Mesendoderm (in vitro differentiated cells): ENCODE measurements at regions not wholly inside any gene's neighbourhood (a gene's known extent, or its start where the extent isn't known, plus 50 kb on each side); places are given as distances from the start of the nearest gene placed in this dataset.

Experiments used
- DNase-seq: peaks from one replicate; pipeline ENCODE4 v3.0.0; 2013
- H2AK5ac ChIP-seq: 2 replicates; pipeline ENCODE4 v1.6.1; 2013; ENCODE audit warnings: low read length, inconsistent platforms
- H2BK120ac ChIP-seq: 2 replicates; pipeline ENCODE4 v1.6.1; 2013; ENCODE audit warnings: low read depth, mild to moderate bottlenecking, low read length, moderate library complexity, mixed read lengths
- H2BK15ac ChIP-seq: replicated peaks from 2 replicates; pipeline ENCODE4 v1.6.1; 2013; ENCODE audit warnings: low read depth, mild to moderate bottlenecking, moderate library complexity
- H2BK5ac ChIP-seq: 2 replicates; pipeline ENCODE4 v1.6.1; 2013; ENCODE audit warnings: low read length, inconsistent platforms
- H3K18ac ChIP-seq: 2 replicates; pipeline ENCODE4 v1.6.1; 2013; ENCODE audit warnings: mild to moderate bottlenecking, low read length, mixed read lengths
- H3K23ac ChIP-seq: one replicate; pipeline ENCODE4 v1.6.1; 2013; ENCODE audit warnings: low read length
- H3K27ac ChIP-seq: 2 replicates; pipeline ENCODE4 v1.5.1; 2013; ENCODE audit warnings: low read depth, mild to moderate bottlenecking, inconsistent platforms, low read length, moderate library complexity
- H3K27me3 ChIP-seq: 2 replicates; pipeline ENCODE4 v1.6.1; 2013; ENCODE audit warnings: low read length, control low read depth, mild to moderate bottlenecking, inconsistent platforms; ENCODE audit not compliant: insufficient read depth, poor library complexity
- H3K36me3 ChIP-seq: 2 replicates; pipeline ENCODE4 v1.6.1; 2013; ENCODE audit warnings: low read length, inconsistent platforms; ENCODE audit not compliant: control insufficient read depth, insufficient read depth
- H3K4ac ChIP-seq: one replicate; pipeline ENCODE4 v1.6.1; 2013; ENCODE audit warnings: low read depth, mild to moderate bottlenecking, low read length, moderate library complexity
- H3K4me1 ChIP-seq: 2 replicates; pipeline ENCODE4 v1.6.1; 2013; ENCODE audit warnings: low read depth, low read length, inconsistent platforms; ENCODE audit not compliant: control insufficient read depth
- H3K4me2 ChIP-seq: 2 replicates; pipeline ENCODE4 v1.6.1; 2013; ENCODE audit warnings: low read length
- H3K4me3 ChIP-seq: 2 replicates; pipeline ENCODE4 v1.5.1; 2013; ENCODE audit warnings: mild to moderate bottlenecking, low read length
- H3K56ac ChIP-seq: one replicate; pipeline ENCODE4 v1.6.1; 2013; ENCODE audit warnings: low read length
- H3K79me1 ChIP-seq: 2 replicates; pipeline ENCODE4 v1.6.1; 2013; ENCODE audit warnings: low read length, inconsistent platforms
- H3K79me2 ChIP-seq: 2 replicates; pipeline ENCODE4 v1.6.1; 2013; ENCODE audit warnings: mild to moderate bottlenecking, low read length; ENCODE audit not compliant: control insufficient read depth, insufficient read depth
- H3K9ac ChIP-seq: 2 replicates; pipeline ENCODE4 v1.6.1; 2013; ENCODE audit warnings: low read length, inconsistent platforms
- H4K5ac ChIP-seq: one replicate; pipeline ENCODE4 v1.6.1; 2013; ENCODE audit warnings: low read length
- H4K8ac ChIP-seq: one replicate; pipeline ENCODE4 v1.6.1; 2013; ENCODE audit warnings: low read depth, mild to moderate bottlenecking, control low read depth, low read length, moderate library complexity
- WGBS: extraction: QIAGEN DNeasy Blood & Tissue Kit; methylation state at CpG from one replicate; pipeline ENCODE4 v1.1.7; 2013; ENCODE audit warnings: low lambda C conversion rate, missing lambda C conversion rate; ENCODE audit not compliant: insufficient coverage; ENCODE audit errors: extremely low coverage; 5-methylcytosine and 5-hydroxymethylcytosine counted together

GRCh38 chr15:62833646-62834045, 208.9 kb upstream of the TPM1 start:
- no CpG with 5 or more reads among the region's 12 CpGs for WGBS
- H3K4ac ChIP-seq, result no peak overlapping the region
- no peak overlapping the region for H3K9ac ChIP-seq
- H3K56ac ChIP-seq, result no peak overlapping the region
- H3K18ac ChIP-seq, result no peak overlapping the region
- H3K36me3 ChIP-seq, result no peaks in the 10 kb centered on the region
- no peak overlapping the region for H3K4me3 ChIP-seq
- H3K79me2 ChIP-seq, result no peaks in the 10 kb centered on the region
- H2AK5ac ChIP-seq, result no peak overlapping the region
- no peak overlapping the region for H3K4me2 ChIP-seq
- H3K79me1 ChIP-seq, result no peaks in the 10 kb centered on the region
- no peaks in the 10 kb centered on the region for H3K27me3 ChIP-seq
- H3K4me1 ChIP-seq, result no peaks in the 10 kb centered on the region
- DNase-seq, result no peak
- H4K5ac ChIP-seq, result no peak overlapping the region
- no peak overlapping the region for H3K27ac ChIP-seq
- H2BK15ac ChIP-seq, result no peak overlapping the region
- H3K23ac ChIP-seq, result no peak overlapping the region
- H2BK120ac ChIP-seq, result no peak overlapping the region
- H4K8ac ChIP-seq, result no peak overlapping the region
- H2BK5ac ChIP-seq, result no peak overlapping the region

- no peak overlapping the region for H2BK5ac ChIP-seq
- H2AK5ac ChIP-seq, result no peak overlapping the region
- no peak overlapping the region for H3K4ac ChIP-seq
- DNase-seq, result no peak
- no peak overlapping the region for H2BK120ac ChIP-seq
- no peak overlapping the region for H3K4me2 ChIP-seq
- H3K79me2 ChIP-seq, result no peaks in the 10 kb centered on the region
- no peaks in the 10 kb centered on the region for H3K79me1 ChIP-seq
- no peak overlapping the region for H3K9ac ChIP-seq
- no peaks in the 10 kb centered on the region for H3K4me1 ChIP-seq
- no peak overlapping the region for H3K56ac ChIP-seq
- WGBS, result no CpG with 5 or more reads among the region's 7 CpGs
- no peak overlapping the region for H3K23ac ChIP-seq
- no peak overlapping the region for H3K4me3 ChIP-seq
- H3K18ac ChIP-seq, result no peak overlapping the region
- no peak overlapping the region for H2BK15ac ChIP-seq
- no peak overlapping the region for H3K27ac ChIP-seq
- H3K36me3 ChIP-seq, result no peaks in the 10 kb centered on the region
- H3K27me3 ChIP-seq, result no peaks in the 10 kb centered on the region
- no peak overlapping the region for H4K5ac ChIP-seq
- no peak overlapping the region for H4K8ac ChIP-seq
Observed at GRCh38 chr15:62834686-62835329, 207.7 kb upstream of the TPM1 start.

- Histone ChIP-seq H2BK5ac (no peak overlapping the region), H2AK5ac (no peak overlapping the region), H4K5ac (no peak overlapping the region), H3K79me2 (no peaks in the 10 kb centered on the region), H3K9ac (no peak overlapping the region), H4K8ac (no peak overlapping the region), H3K27me3 (no peaks in the 10 kb centered on the region), H3K4me2 (no peak overlapping the region), H3K4me1 (no peaks in the 10 kb centered on the region), H2BK15ac (no peak overlapping the region), H3K56ac (no peak overlapping the region), H2BK120ac (no peak overlapping the region), H3K27ac (no peak overlapping the region), H3K4me3 (no peak overlapping the region), H3K36me3 (no peaks in the 10 kb centered on the region), H3K79me1 (no peaks in the 10 kb centered on the region), H3K4ac (no peak overlapping the region), H3K23ac (no peak overlapping the region), H3K18ac (no peak overlapping the region)
- peak; percentile 60 for DNase-seq
- no CpG with 5 or more reads among the region's 8 CpGs for WGBS
Observed at GRCh38 chr15:62835351-62835750, 207.2 kb upstream of the TPM1 start.

GRCh38 chr15:62835762-62836161, 206.8 kb upstream of the TPM1 start:
- Histone ChIP-seq H3K4me3 (no peak overlapping the region), H3K4me1 (no peaks in the 10 kb centered on the region), H3K18ac (no peak overlapping the region), H3K9ac (no peak overlapping the region), H2BK120ac (no peak overlapping the region), H4K8ac (no peak overlapping the region), H3K4me2 (no peak overlapping the region), H3K27me3 (no peaks in the 10 kb centered on the region), H3K4ac (no peak overlapping the region), H2BK15ac (no peak overlapping the region), H3K27ac (no peak overlapping the region), H3K79me2 (no peaks in the 10 kb centered on the region), H2AK5ac (no peak overlapping the region), H3K23ac (no peak overlapping the region), H3K36me3 (no peaks in the 10 kb centered on the region), H3K79me1 (no peaks in the 10 kb centered on the region), H3K56ac (no peak overlapping the region), H4K5ac (no peak overlapping the region), H2BK5ac (no peak overlapping the region)
- no CpG with 5 or more reads among the region's 16 CpGs for WGBS
- no peak for DNase-seq

- Histone ChIP-seq H3K36me3 (no peaks in the 10 kb centered on the region), H3K27ac (no peak overlapping the region), H2BK15ac (no peak overlapping the region)
Observed at GRCh38 chr15:62840526-62841268, 201.8 kb upstream of the TPM1 start.

More at GRCh38 chr15:62840526-62841268, 201.8 kb upstream of the TPM1 start:
- Histone ChIP-seq H3K79me2 (no peaks in the 10 kb centered on the region), H2BK5ac (no peak overlapping the region), H3K4me3 (no peak overlapping the region), H3K23ac (no peak overlapping the region), H4K8ac (no peak overlapping the region), H3K4me2 (no peak overlapping the region), H3K4me1 (peaks cover 5% of the 10 kb centered on the region), H3K56ac (no peak overlapping the region), H2AK5ac (no peak overlapping the region), H2BK120ac (no peak overlapping the region), H3K9ac (no peak overlapping the region), H3K79me1 (no peaks in the 10 kb centered on the region), H3K4ac (no peak overlapping the region), H3K27me3 (no peaks in the 10 kb centered on the region), H4K5ac (no peak overlapping the region), H3K18ac (no peak overlapping the region)
- no CpG with 5 or more reads among the region's 22 CpGs for WGBS
- no peak for DNase-seq
